ENCODE measurements at regions not wholly inside any gene's neighbourhood (a gene's known extent, or its start where the extent isn't known, plus 50 kb on each side); places are given as distances from the start of the nearest gene placed in this dataset.

DNA sequence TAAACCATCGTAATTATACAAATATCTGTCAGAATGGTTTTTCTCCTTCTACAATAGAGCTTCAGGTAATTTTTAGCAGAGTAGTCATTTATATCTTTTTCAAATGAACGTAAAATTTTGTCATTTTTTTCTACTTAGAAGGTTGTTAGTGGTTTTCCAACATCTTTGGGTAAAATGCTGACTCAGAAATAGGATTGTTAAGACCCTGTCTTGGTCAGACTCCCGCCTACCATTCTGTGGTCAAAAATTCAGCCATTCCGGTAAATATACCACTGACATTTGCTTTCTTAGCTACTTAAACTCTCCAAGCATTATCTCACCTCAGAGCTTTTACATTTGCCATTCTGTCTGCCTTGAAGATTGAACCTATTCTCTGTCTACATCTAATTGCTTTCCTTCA lies 154.1 kb upstream of the CDH19 start:
- intact Hi-C loops (cut with micrococcal nuclease): no loop called here

DNA sequence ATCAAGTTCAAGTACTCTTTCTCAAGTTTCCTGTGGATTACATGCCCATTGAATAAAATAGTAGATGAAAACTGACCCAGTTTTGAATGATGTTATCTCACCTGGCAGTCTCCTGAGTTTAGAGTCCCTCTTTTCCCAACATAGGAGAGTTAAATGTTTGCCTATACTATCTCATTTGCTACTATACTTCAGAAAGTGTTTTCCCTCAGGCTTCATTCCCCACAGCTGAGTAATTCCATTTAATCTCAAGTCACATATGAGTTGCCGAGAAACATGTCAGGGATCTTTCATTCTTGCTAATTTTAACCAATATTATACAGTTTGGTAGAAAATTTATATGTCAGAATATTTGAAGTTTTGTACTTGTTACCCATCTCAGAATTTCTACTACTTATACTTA lies 150.4 kb upstream of the CDH19 start:
- intact Hi-C loops (cut with micrococcal nuclease): no loop called here

GRCh38 chr18:66752733-66753132 lies 148.8 kb upstream of the CDH19 start:
- intact Hi-C loops (cut with micrococcal nuclease): no loop called here

DNA sequence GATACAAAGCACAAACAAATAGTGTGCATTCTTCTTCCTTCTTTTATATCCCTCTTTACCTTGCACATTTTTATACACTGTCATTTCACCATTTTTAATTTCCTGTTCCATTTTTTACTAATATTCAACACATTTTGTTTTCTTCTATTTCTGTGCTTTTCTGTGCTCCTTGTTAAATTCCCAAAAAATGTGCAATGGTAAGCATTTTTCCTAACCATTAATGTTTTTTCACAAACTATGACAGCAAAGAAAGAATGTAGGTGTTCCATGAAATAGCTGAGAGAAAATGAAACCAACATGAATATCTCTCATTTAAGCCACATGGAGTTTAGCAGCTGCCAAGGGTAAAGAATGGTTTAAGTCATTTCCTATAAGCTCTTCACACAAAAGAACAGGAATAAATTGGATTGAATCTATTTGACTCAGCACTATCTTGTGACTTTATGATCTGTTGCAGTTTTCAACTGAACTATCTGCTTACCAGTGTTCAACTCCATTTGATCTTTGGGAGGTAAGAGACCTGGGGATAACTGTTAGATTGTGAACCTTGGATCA lies 145.7 kb upstream of the CDH19 start:
- intact Hi-C loops (cut with micrococcal nuclease): no loop called here

DNA sequence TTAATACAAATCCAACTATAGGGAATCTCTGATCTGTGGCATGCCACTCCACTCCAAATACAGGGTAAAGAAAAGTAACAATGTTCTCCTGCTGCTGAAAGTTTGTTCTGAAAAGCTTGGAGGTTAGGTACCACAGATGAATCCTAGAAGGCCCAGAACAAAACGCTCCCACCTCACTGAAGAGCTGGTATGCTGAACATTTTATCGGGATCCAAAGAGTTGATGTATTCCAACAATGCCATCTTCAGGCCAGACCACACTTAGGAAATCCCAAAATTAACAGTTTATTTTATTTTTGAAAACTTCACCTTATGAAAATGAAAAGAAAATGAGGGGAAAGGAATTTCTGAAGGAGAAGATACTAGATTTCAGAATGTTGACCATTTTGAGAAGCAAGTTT lies 145.1 kb upstream of the CDH19 start:
- intact Hi-C loops (cut with micrococcal nuclease): no loop called here

GRCh38 chr18:66742832-66743231 lies 138.9 kb upstream of the CDH19 start:
- intact Hi-C loops (cut with micrococcal nuclease): no loop called here

- intact Hi-C loops (cut with micrococcal nuclease): no loop called here
Observed at GRCh38 chr18:66735933-66736332, 132.0 kb upstream of the CDH19 start.

DNA sequence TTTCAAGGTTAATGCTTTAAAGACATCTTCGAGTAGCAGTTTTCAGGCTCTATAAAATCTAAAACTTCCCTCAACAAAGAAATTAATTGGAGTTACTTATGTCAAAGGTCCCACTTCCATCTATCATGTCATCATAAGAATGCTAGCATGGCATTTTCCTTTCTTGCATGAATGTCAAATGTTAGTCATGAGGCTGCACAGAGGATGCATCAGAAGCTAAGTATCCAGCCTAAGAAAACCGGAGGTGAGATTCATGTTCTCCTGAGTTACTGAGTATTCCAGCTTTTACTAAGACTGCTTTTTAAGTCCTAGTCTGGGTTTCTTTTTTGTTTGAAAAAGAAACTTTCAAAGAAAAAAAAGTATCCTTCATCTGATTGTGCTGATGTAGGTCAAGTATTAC lies 130.6 kb upstream of the CDH19 start:
- intact Hi-C loops (cut with micrococcal nuclease): no loop called here

DNA sequence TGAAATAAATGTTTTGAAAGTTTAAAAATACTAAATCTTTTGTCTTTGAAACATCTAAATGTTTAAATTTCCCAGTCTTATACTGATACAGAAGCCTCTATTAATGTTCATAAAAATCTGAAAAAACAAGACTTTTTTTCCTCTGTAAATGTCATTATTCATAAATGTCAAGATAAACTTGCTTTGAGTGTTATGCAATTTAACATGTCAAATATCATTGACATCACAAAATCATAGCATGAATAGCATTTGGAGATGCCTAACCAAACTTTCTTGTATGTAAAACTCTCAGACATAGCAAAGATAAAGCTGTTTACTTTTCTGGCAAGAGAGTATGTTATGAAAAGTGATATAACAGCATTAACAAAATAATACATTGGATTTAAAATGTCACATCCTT lies 128.0 kb upstream of the CDH19 start:
- intact Hi-C loops (cut with micrococcal nuclease): no loop called here

- intact Hi-C loops (cut with micrococcal nuclease): no loop called here
Observed at GRCh38 chr18:66729442-66730239, 125.8 kb upstream of the CDH19 start.

GRCh38 chr18:66728951-66729350 lies 125.1 kb upstream of the CDH19 start:
- intact Hi-C loops (cut with micrococcal nuclease): no loop called here

- intact Hi-C loops (cut with micrococcal nuclease): no loop called here
Observed at GRCh38 chr18:66727991-66728390, 124.1 kb upstream of the CDH19 start.

- intact Hi-C loops (cut with micrococcal nuclease): no loop called here
Observed at GRCh38 chr18:66724664-66725356, 120.9 kb upstream of the CDH19 start.

DNA sequence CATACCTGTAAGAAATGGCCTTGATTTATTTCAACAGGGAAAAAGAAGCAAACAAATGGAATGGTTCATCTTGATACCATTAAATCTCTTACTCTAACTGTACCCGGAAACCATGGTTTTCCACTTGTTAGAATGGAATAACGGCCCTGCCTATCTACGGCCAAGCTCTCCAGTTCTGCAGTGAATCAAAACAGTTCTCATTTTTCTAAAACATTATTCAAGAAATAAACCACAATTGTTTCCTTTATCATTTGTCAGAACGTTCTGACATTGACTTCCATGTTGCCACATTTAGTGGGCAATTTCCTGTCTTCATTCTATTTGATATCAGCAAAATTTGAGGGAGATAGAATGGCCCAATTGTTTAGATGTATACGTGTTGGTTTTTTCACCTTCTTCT lies 118.8 kb upstream of the CDH19 start:
- intact Hi-C loops (cut with micrococcal nuclease): no loop called here

DNA sequence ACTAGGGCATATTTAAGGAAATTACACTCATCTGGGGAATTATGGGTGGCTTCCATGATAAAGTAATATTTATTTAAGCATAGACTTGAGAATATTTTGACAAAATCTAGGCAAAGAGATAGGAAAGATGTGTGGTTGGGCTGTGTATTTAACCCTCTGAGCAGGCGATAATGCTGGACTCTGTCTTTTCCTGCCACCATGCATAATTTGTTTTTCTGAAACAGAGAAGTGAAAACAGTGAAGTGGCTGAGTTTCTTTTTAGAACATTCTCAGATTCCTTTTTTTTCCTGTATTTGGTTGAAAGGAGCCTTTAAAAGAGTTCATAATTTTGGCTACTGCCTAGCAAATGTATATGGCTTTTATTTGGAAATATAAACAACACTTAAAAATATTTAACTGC lies 104.8 kb upstream of the CDH19 start:
- intact Hi-C loops (cut with micrococcal nuclease): no loop called here

DNA sequence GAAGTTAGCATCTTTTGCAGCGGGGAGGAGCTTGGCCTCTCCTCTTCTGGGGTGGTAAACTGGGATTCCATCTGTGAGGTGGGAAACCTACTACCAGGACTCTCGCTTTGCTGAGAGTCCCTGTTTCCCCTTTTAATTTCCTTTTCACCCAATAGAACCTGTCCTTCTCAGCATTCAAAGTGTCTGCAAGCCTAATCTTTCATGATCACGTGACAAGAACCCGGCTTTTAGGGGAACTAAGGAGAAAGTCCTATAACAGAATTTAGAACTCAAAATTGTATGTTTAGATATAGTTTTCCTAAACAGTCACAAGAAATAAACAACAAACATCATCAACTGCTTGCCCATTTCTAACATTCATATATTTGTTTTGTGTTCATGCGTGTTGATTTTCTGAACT lies 103.6 kb upstream of the CDH19 start:
- intact Hi-C loops (cut with micrococcal nuclease): no loop called here

DNA sequence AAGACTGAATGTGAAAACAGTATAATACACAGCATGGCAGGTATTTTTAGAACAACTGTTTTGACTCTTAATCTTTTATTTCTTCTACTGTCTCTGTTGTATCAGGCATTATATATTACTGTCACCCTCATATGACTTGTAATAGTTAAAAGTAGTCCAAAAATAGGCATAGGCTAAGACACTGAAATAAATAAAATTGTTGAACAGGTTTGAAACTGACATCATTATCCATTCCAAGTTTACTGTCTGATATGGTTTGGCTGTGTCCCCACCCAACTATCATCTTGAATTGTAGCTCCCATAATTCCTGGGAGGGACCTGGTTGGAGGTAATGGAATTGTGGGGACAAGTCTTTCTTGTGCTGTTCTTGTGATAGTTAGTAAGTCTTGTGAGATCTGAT lies 91.4 kb upstream of the CDH19 start:
- intact Hi-C loops (cut with micrococcal nuclease): no loop called here

GRCh38 chr18:66694852-66695251 lies 91.0 kb upstream of the CDH19 start:
- intact Hi-C loops (cut with micrococcal nuclease): no loop called here

- intact Hi-C loops (cut with micrococcal nuclease): no loop called here
Observed at GRCh38 chr18:66687635-66688034, 83.7 kb upstream of the CDH19 start.

DNA sequence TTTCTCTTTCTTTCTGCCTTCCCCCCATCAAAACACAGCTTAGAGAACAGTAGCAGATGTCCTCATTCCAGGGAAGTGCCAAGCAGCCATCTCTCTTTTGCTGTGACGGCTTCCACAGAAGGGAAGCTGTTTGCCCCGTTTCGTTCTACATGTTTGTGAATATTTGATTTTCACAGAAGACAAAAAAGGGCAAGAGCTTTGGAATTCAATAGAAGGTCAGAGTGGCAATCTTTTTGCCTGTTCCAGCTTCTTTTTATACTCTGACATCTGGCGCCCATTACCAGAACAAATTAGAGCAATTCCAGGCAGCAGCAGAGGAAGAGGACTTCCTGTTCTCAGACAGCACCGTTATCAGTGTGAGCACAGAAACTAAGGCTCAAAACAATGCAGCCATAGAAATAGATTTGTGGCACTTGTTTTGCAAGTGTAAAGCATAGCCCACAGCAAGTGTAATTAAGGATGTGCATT lies 79.0 kb upstream of the CDH19 start:
- intact Hi-C loops (cut with micrococcal nuclease): no loop called here

DNA sequence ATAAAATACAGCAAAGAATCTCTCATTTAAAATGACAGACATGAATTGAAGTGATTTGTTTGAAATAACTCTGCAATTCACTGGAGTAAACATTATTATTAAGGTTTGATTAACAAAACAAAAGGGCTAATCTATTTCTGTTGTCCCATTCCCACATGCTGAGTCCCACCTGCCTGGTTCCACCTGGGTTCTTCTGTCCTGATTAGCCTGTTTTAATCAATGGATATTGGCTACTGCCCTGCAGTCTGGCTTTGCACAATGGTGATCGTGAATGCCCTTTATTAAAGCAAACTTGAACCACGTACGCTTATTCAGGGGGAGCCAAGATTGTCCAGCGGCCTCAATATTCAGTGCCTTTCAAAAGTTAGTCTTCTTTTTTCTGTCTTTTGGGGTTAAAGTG lies 72.8 kb upstream of the CDH19 start:
- intact Hi-C loops (cut with micrococcal nuclease): no loop called here

DNA sequence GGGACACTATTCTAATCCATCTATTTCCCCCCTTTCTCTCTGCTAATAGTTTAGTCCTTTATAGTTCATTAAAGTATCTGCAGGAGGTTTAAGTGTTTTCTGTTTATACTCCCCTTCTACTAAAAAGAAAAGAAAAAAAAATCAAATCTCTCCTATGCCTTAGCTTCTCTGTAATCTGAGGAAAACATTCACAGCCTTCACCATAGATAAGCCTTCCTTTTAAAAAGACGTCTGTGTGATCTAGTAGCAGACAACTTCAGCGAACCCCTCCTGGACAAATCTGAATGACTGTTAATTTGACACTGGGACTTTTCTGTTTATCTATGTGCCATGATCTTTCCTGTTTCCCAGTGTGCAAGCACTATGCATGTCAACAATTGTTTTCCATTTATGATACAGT lies 70.4 kb upstream of the CDH19 start:
- intact Hi-C loops (cut with micrococcal nuclease): no loop called here

DNA sequence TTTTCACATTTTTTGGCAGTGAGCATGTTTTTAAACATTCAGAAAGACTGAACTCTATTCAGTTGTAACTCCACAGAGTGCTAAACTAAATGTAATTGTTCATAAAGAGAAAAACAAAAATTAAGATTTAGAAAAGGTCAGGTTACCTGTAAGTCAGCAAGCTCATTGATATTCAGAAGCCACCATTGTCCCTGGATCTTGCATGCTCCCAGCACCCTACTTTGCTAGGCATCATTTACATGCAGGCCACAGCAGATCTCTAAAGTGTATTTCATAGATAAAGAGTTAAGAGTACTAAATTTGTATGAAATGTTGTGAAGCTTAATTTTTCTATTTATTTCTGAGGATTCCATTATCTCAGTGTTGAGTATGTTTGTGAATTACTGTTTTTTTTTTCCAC lies 64.8 kb upstream of the CDH19 start:
- intact Hi-C loops (cut with micrococcal nuclease): no loop called here
